T-helper 17 cell (primary cell): ENCODE measurements at regions not wholly inside any gene's neighbourhood (a gene's known extent, or its start where the extent isn't known, plus 50 kb on each side); places are given as distances from the start of the nearest gene placed in this dataset.
A peak's percentile ranks its signal among the peaks of the same experiment; 100 is the strongest.

Experiments used
- ATAC-seq: fragments of 150-1000 bp; cut with Tn5 transposase; 2 replicates; pipeline ENCODE4 v1.10.0; 2021; ENCODE audit warnings: mild to moderate bottlenecking, moderate library complexity
- DNase-seq, 3 donors: peaks; one replicate each; pipeline versions ENCODE4 v3.0.0 to v3.0.0-alpha.2; 2020 to 2021
- H3K9me3 ChIP-seq: one replicate; pipeline ENCODE4 v1.7.0; 2013; ENCODE audit warnings: low read length, mild to moderate bottlenecking; ENCODE audit not compliant: control insufficient read depth, poor library complexity, severe bottlenecking
- H3K27ac Mint-ChIP-seq: one replicate; pipeline ENCODE4 v1.8.0; 2022; ENCODE audit warnings: mild to moderate bottlenecking, moderate library complexity, mixed read lengths
- H3K27me3 Mint-ChIP-seq: one replicate; pipeline ENCODE4 v1.8.0; 2022; ENCODE audit warnings: mixed read lengths
- H3K36me3 Mint-ChIP-seq: one replicate; pipeline ENCODE4 v1.8.0; 2022; ENCODE audit warnings: low read depth, mixed read lengths
- H3K4me1 Mint-ChIP-seq: one replicate; pipeline ENCODE4 v1.8.0; 2022; ENCODE audit warnings: mild to moderate bottlenecking, mixed read lengths
- H3K4me3 Mint-ChIP-seq: one replicate; pipeline ENCODE4 v1.8.0; 2022; ENCODE audit warnings: mild to moderate bottlenecking, moderate library complexity, mixed read lengths

DNA sequence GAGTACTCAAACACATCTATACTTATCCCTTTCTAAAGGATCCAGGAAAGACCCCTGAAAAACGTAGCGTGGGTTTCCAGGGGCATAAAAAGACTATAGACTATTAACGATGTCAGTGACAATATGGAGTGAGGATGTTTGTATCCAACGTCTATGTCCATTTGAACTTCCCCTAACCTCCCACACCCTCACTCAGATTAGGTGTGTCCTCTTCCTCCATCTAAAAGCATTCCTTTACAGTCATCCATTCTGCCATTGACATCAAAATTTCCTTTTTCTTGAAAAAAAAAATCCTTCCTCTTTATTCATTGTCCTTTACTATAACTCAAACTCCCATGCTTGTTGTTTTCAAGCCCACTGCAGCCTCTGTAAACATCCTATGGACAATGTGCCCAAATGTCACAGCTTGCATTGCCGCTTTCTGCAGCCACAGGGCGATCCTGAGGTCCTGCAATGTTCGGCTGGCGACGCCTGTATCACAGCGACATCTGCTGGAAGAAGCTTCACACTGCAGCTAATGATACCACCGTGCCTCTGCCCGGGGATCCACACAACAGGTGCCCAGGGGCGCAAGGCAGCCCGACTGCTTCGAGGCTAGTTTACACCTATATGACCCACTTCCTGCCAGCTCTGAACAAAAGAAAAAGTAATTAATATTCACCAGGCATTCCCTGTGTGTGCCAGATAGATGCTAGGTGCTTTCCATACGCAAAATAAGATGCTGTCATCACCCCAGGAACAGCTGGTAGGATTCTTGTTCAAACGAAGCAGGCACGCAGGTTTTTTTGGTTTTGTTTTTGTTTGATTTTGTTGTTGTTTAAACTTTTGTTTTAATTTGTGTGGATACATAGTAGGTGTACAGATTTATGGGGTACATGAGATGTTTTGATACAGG, 267.9 kb upstream of the GHITM start:
- Mint-ChIP-seq H3K27ac (no peak overlapping the region), H3K36me3 (no peaks in the 10 kb centered on the region), H3K4me1 (no peaks in the 10 kb centered on the region), H3K27me3 (peaks cover 17% of the 10 kb centered on the region), H3K4me3 (no peak overlapping the region)
- no peaks in the 10 kb centered on the region for H3K9me3 ChIP-seq
- DNase-seq (peak; percentile 23 to 45 (median 26)), ATAC-seq (peak; percentile 84)

DNA sequence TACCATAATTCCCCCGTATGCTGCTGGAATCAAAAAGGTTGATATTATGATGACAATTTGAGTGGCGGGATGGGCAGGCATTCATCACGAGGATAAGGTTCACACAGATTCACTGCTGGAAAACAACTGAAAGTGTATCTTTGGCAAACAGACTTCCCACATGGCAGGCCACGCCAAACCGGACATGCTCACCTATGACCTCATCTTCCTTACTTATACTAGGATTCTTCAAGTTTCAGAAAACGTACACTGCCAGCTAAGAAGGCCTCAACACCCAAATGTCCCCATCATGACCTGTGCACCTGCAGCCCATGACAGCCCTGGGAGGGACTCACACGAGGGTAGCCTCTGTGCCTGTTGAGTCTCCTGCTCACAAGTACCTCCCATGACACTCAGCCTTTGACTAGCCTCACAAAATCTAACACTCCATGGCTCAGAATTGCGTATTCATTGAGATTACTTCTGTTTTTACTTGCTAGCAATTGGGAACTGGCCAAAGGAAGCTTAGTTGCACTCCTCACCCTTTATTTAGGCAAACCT, 259.0 kb upstream of the GHITM start:
- H3K36me3 Mint-ChIP-seq, result no peaks in the 10 kb centered on the region
- no peak for DNase-seq
- ATAC-seq, result no peak
- no peak overlapping the region for H3K4me3 Mint-ChIP-seq
- no peak overlapping the region for H3K27ac Mint-ChIP-seq
- peaks cover 16% of the 10 kb centered on the region for H3K27me3 Mint-ChIP-seq
- no peaks in the 10 kb centered on the region for H3K4me1 Mint-ChIP-seq
- no peaks in the 10 kb centered on the region for H3K9me3 ChIP-seq

- Mint-ChIP-seq H3K36me3 (no peaks in the 10 kb centered on the region), H3K27me3 (peaks cover 10% of the 10 kb centered on the region), H3K27ac (no peak overlapping the region), H3K4me3 (no peak overlapping the region), H3K4me1 (no peaks in the 10 kb centered on the region)
- H3K9me3 ChIP-seq, result no peaks in the 10 kb centered on the region
- ATAC-seq (no peak), DNase-seq (no peak)
Observed at GRCh38 chr10:83881661-83882060, 257.6 kb upstream of the GHITM start.

GRCh38 chr10:83886871-83887270, 252.4 kb upstream of the GHITM start:
- H3K27ac Mint-ChIP-seq, result no peak overlapping the region
- no peaks in the 10 kb centered on the region for H3K9me3 ChIP-seq
- peaks cover 1% of the 10 kb centered on the region for H3K4me1 Mint-ChIP-seq
- peaks cover 33% of the 10 kb centered on the region for H3K27me3 Mint-ChIP-seq
- ATAC-seq, result no peak
- DNase-seq, result no peak
- no peak overlapping the region for H3K4me3 Mint-ChIP-seq
- H3K36me3 Mint-ChIP-seq, result no peaks in the 10 kb centered on the region

DNA sequence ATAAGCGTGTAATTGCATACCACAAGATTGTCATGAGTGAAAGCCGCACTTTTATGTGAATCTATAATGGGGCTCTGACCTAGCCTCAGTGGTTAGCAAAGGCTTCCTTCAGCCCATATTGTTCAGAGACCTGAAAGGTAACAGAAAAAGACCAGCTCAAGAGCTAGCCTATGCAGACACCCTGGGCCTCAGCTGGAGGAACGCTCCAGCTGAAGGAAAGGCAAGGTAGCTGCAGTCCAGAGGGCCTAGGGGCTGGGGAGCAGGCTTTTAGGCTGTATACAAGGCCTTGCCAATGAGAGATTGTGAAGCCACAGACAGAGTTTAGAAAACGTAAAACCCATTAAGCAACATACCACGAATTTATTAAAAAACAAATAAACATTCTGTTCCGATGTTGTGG, 246.6 kb upstream of the GHITM start:
- no peak overlapping the region for H3K4me3 Mint-ChIP-seq
- no peaks in the 10 kb centered on the region for H3K9me3 ChIP-seq
- peaks cover 4% of the 10 kb centered on the region for H3K4me1 Mint-ChIP-seq
- peaks cover 2% of the 10 kb centered on the region for H3K36me3 Mint-ChIP-seq
- ATAC-seq (no peak), DNase-seq (no peak)
- H3K27me3 Mint-ChIP-seq, result peaks cover 35% of the 10 kb centered on the region
- no peak overlapping the region for H3K27ac Mint-ChIP-seq

DNA sequence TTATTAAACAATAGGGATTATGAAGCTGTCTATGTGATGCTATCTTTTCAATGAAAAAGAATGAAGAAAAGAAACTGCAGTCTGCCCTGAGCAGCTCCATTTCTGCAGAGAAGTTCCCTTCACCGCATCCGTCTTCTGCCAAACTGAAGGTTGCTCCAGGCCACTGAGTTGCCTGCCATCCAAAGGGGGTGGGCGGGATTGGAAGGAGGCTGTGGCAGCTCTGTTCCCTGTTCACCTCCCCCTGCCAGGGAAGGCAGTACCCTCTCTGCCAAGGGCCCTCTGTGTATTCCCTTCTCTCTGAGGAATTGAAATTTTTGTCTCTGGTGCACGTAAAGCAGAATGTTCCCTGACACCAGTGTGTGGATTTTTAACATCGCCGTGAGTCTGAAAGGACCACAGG, 243.1 kb upstream of the GHITM start:
- Mint-ChIP-seq H3K27me3 (peaks cover 20% of the 10 kb centered on the region), H3K4me3 (no peak overlapping the region), H3K4me1 (peaks cover 4% of the 10 kb centered on the region), H3K36me3 (peaks cover 2% of the 10 kb centered on the region), H3K27ac (no peak overlapping the region)
- no peak for ATAC-seq
- DNase-seq, result no peak
- H3K9me3 ChIP-seq, result no peaks in the 10 kb centered on the region

DNA sequence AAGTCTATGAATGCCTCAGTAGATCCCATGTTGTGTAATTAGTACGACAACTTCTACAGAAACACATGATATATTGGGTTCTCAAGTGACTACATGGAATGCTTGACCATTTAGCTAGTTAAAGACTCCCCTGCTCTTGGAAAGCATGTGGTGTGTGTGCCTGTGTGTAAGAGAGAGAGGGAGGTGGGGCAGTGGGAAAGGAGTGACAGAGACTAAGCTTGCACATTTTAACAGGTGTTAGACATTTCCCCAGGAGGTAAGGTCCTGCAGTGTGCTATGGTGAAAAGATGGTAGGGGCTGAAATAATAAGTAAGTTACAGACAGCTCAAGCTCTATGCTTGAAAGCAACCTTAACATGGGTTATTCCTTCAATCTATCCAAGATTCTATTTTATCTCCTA, 241.7 kb upstream of the GHITM start:
- Mint-ChIP-seq H3K27me3 (peaks cover 11% of the 10 kb centered on the region), H3K36me3 (no peaks in the 10 kb centered on the region), H3K4me3 (no peak overlapping the region), H3K27ac (no peak overlapping the region), H3K4me1 (no peaks in the 10 kb centered on the region)
- DNase-seq (no peak), ATAC-seq (no peak)
- no peaks in the 10 kb centered on the region for H3K9me3 ChIP-seq

DNA sequence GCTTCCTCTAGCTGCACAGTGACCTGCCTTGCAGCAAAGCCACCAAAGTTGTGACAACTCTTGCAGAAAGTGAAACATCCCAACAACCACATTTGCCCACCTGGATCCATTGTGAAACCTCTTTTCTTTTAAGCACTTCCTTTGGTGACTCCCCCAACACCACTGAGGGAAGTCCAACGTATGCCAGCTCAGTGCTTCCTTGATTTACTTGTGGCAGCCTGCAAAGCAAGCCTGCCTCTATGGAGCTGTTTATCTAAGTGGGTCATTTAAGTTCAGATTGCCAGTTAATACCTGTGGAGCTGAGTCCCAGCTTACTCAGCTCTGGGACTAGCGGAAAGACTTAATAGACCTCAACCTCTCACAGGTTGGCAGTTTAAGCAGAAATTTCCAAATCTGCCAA, 230.8 kb upstream of the GHITM start:
- Mint-ChIP-seq H3K4me1 (no peaks in the 10 kb centered on the region), H3K27ac (no peak overlapping the region), H3K27me3 (peaks cover 7% of the 10 kb centered on the region), H3K4me3 (no peak overlapping the region), H3K36me3 (no peaks in the 10 kb centered on the region)
- H3K9me3 ChIP-seq, result no peaks in the 10 kb centered on the region
- no peak for DNase-seq
- no peak for ATAC-seq

DNA sequence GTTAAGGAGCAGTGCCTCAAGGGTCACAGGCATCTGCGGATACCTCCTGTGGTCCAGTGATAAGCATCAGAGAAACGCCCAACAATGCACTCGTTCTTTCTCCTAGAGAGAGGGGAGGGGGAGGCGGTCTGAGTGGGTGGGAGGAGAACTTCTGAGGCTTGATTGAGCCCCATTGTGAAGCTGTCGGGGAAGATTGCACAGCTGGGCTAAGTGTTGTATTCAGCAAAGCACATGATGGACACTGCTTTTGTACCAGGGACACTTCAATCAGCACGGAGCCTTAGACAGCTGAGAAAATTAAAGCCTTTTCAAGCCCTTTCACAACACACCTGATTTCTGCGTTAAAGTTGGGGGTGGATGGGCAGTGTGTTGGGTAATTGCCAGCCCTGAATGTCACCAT, 230.3 kb upstream of the GHITM start:
- no peak overlapping the region for H3K27ac Mint-ChIP-seq
- peaks cover 7% of the 10 kb centered on the region for H3K27me3 Mint-ChIP-seq
- no peak for DNase-seq
- H3K36me3 Mint-ChIP-seq, result no peaks in the 10 kb centered on the region
- no peaks in the 10 kb centered on the region for H3K4me1 Mint-ChIP-seq
- ATAC-seq, result no peak
- no peak overlapping the region for H3K4me3 Mint-ChIP-seq
- H3K9me3 ChIP-seq, result no peaks in the 10 kb centered on the region

- H3K36me3 Mint-ChIP-seq, result no peaks in the 10 kb centered on the region
- no peak overlapping the region for H3K4me3 Mint-ChIP-seq
- H3K27me3 Mint-ChIP-seq, result peaks cover 28% of the 10 kb centered on the region
- DNase-seq, result no peak
- H3K27ac Mint-ChIP-seq, result no peak overlapping the region
- no peaks in the 10 kb centered on the region for H3K9me3 ChIP-seq
- ATAC-seq, result no peak
- H3K4me1 Mint-ChIP-seq, result no peaks in the 10 kb centered on the region
Observed at GRCh38 chr10:83915801-83916200, 223.5 kb upstream of the GHITM start.

DNA sequence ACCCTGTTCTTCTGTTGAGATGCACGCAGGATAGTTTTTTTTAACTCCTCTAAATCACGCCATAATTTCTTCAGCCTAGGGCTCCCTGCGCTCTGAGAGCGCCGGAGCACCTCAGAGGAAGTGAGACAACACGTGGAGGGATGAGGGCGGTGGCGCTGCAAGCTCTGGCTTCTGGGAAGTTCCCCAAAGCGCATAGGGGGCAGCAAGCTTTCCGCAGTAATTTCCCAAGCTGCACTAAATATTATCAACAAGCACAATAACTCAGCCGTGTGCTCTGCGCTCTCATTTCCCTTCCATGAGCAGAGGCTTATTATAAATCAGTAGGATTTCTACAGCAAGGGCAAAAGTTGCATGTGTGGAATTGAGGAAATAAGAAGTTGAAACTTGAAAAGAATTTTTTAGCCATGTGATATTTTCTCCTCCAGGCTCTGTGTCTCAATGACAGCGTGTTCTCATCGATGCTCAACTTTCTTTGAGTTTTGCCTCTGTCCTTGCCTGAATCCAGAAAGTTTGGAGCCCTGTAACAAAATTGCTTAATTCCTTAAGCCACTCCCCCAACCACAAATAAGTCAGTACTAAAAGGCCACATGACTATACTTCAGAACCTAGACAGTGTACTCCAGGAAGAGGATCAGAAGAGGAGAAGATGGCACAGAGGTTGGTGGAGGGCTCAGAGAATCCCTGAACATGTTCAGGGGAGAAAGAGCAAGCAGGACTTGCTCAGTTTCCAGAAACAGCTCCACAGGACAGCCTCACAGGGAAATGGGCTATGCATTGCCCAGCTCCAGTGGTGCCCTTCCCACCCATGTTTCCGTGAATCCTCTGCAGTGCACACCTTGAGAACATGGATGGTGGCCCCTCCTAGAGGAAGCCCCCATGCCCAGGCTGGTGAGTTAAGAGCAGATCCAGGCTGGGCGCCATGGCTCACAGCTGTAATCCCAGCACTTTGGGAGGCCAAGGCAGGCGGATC, 221.5 kb upstream of the GHITM start:
- H3K4me3 Mint-ChIP-seq, result peak overlapping the region; percentile 15

GRCh38 chr10:83919187-83919586, 220.1 kb upstream of the GHITM start:
- H3K9me3 ChIP-seq, result no peaks in the 10 kb centered on the region
- DNase-seq, result no peak
- H3K4me3 Mint-ChIP-seq, result no peak overlapping the region
- no peak overlapping the region for H3K27ac Mint-ChIP-seq
- ATAC-seq, result no peak
- H3K27me3 Mint-ChIP-seq, result peaks cover 38% of the 10 kb centered on the region
- no peaks in the 10 kb centered on the region for H3K36me3 Mint-ChIP-seq
- H3K4me1 Mint-ChIP-seq, result no peaks in the 10 kb centered on the region

More for the DNA sequence above, 221.5 kb upstream of the GHITM start:
- no peaks in the 10 kb centered on the region for H3K4me1 Mint-ChIP-seq
- H3K27ac Mint-ChIP-seq, result peak overlapping the region; percentile 57
- peaks cover 26% of the 10 kb centered on the region for H3K27me3 Mint-ChIP-seq
- no peaks in the 10 kb centered on the region for H3K36me3 Mint-ChIP-seq
- ATAC-seq (peak; percentile 35), DNase-seq (no peak)
- H3K9me3 ChIP-seq, result no peaks in the 10 kb centered on the region
